CD14-positive monocyte (primary cell): ENCODE measurements at regions not wholly inside any gene's neighbourhood (a gene's known extent, or its start where the extent isn't known, plus 50 kb on each side); places are given as distances from the start of the nearest gene placed in this dataset.

Experiments used
- DNase-seq, 3 donors: peaks; one replicate each; pipeline ENCODE4 v3.0.0-alpha.2; 2011 to 2022
- H2AFZ ChIP-seq: 2 replicates; pipeline ENCODE4 v1.6.0; 2012; ENCODE audit warnings: mild to moderate bottlenecking, low read depth, low read length, inconsistent platforms; ENCODE audit not compliant: insufficient read depth, poor library complexity, severe bottlenecking
- H3K27ac ChIP-seq, 2 donors: 1 replicate in 1 of 2; 2 replicates in 1 of 2; pipeline ENCODE4 v1.5.1; 2012 to 2013; ENCODE audit warnings: low read length in 2 of 2, control low read depth in 1 of 2, inconsistent platforms in 1 of 2, low read depth in 1 of 2, mild to moderate bottlenecking in 1 of 2
- H3K27me3 ChIP-seq, 2 donors: one replicate each; pipeline versions ENCODE4 v1.6.0 to v1.6.1; 2011 to 2013; ENCODE audit warnings: low read length in 2 of 2; ENCODE audit not compliant: control insufficient read depth in 2 of 2, insufficient read depth in 2 of 2
- H3K36me3 ChIP-seq, 2 donors: replicated peaks in 1 of 2; 1 replicate in 1 of 2; 2 replicates in 1 of 2; pipeline versions ENCODE4 v1.5.1 to v1.6.1; 2012 to 2013; ENCODE audit warnings: low read length in 2 of 2, control low read depth in 1 of 2, inconsistent platforms in 1 of 2, mild to moderate bottlenecking in 1 of 2; ENCODE audit not compliant: insufficient read depth in 2 of 2, control insufficient read depth in 1 of 2
- H3K4me1 ChIP-seq, 2 donors: 1 replicate in 1 of 2; 2 replicates in 1 of 2; pipeline versions ENCODE4 v1.5.1 to v1.6.1; 2012 to 2013; ENCODE audit warnings: low read length in 2 of 2, control low read depth in 1 of 2, inconsistent platforms in 1 of 2, mild to moderate bottlenecking in 1 of 2, moderate library complexity in 1 of 2; ENCODE audit not compliant: insufficient read depth in 2 of 2, control insufficient read depth in 1 of 2
- H3K4me2 ChIP-seq: replicated peaks from 2 replicates; pipeline ENCODE3; 2012; ENCODE audit warnings: low read length, moderate library complexity, mild to moderate bottlenecking; ENCODE audit not compliant: poor library complexity, severe bottlenecking; ENCODE audit errors: extremely low read depth
- H3K4me3 ChIP-seq, 3 experiments: fragments of 200-600 bp in 1 of 3; sonication (generic) in 1 of 3; replicated peaks in 1 of 3; 1 replicate in 2 of 3; 2 replicates in 1 of 3; pipeline ENCODE4 v1.5.1; 2011 to 2013; ENCODE audit warnings: low read length in 3 of 3, mild to moderate bottlenecking in 3 of 3, control low read depth in 2 of 3, low read depth in 2 of 3, inconsistent platforms in 1 of 3, moderate library complexity in 1 of 3
- H3K79me2 ChIP-seq: 2 replicates; pipeline ENCODE4 v1.6.0; 2012; ENCODE audit warnings: mild to moderate bottlenecking, control low read depth, inconsistent platforms, low read length, moderate library complexity; ENCODE audit not compliant: insufficient read depth
- H3K9ac ChIP-seq: 2 replicates; pipeline ENCODE4 v1.6.0; 2017; ENCODE audit warnings: low read length, mild to moderate bottlenecking; ENCODE audit not compliant: insufficient read depth, poor library complexity, severe bottlenecking
- H3K9me3 ChIP-seq, 2 donors: replicated peaks in 1 of 2; 1 replicate in 1 of 2; 2 replicates in 1 of 2; pipeline versions ENCODE4 v1.5.1 to v1.6.1; 2012 to 2013; ENCODE audit warnings: low read length in 2 of 2, control low read depth in 1 of 2; ENCODE audit not compliant: control insufficient read depth in 1 of 2, insufficient read depth in 1 of 2
- H4K20me1 ChIP-seq: 2 replicates; pipeline ENCODE4 v1.6.0; 2012; ENCODE audit warnings: mild to moderate bottlenecking, low read length, control low read depth, moderate library complexity; ENCODE audit not compliant: insufficient read depth
- H3K27ac Mint-ChIP-seq, 7 donors: one replicate each; pipeline ENCODE4 v1.8.0; 2020; ENCODE audit warnings: mild to moderate bottlenecking in 7 of 7, mixed read lengths in 7 of 7, moderate library complexity in 6 of 7, inconsistent platforms in 2 of 7
- H3K27me3 Mint-ChIP-seq, 3 donors: one replicate each; pipeline ENCODE4 v1.8.0; 2021 to 2022; ENCODE audit warnings: low read depth in 3 of 3, mild to moderate bottlenecking in 3 of 3, mixed read lengths in 3 of 3, moderate library complexity in 3 of 3, inconsistent platforms in 1 of 3
- H3K36me3 Mint-ChIP-seq, 2 donors: one replicate each; pipeline ENCODE4 v1.8.0; 2020; ENCODE audit warnings: mixed read lengths in 2 of 2, inconsistent platforms in 1 of 2, mild to moderate bottlenecking in 1 of 2
- H3K4me1 Mint-ChIP-seq: one replicate; pipeline ENCODE4 v1.8.0; 2020; ENCODE audit warnings: mild to moderate bottlenecking, mixed read lengths
- H3K4me3 Mint-ChIP-seq, 2 donors: one replicate each; pipeline ENCODE4 v1.8.0; 2020; ENCODE audit warnings: mild to moderate bottlenecking in 2 of 2, mixed read lengths in 2 of 2, moderate library complexity in 1 of 2
- H3K9me3 Mint-ChIP-seq, 7 donors: one replicate each; pipeline ENCODE4 v1.8.0; 2020 to 2022; ENCODE audit warnings: mixed read lengths in 7 of 7, mild to moderate bottlenecking in 6 of 7, moderate library complexity in 6 of 7, inconsistent platforms in 2 of 7
- CTCF ChIP-seq: fragments of 200-600 bp; IDR thresholded peaks from one replicate; pipeline ENCODE4 v1.8.0; 2022; ENCODE audit warnings: antibody characterized with exemption, mild to moderate bottlenecking
- WGBS: methylation state at CpG from one replicate; pipeline ENCODE4 v1.1.5; 2013; ENCODE audit warnings: missing lambda C conversion rate; ENCODE audit not compliant: insufficient coverage; 5-methylcytosine and 5-hydroxymethylcytosine counted together
- intact Hi-C, 2 donors: fragments of 100-400 bp; cut with micrococcal nuclease; formaldehyde crosslinking; loops; one replicate each; pipeline versions ENCODE4 v1.15.0 to v1.15.1; 2023

GRCh38 chr16:63625126-63625525 lies 1496.7 kb downstream of the CDH11 start:
- no peak overlapping the region for H3K27ac Mint-ChIP-seq
- Histone ChIP-seq H3K9ac (no peak overlapping the region), H3K27ac (no peak overlapping the region), H3K79me2 (no peaks in the 10 kb centered on the region), H3K4me2 (no peak overlapping the region), H3K36me3 (no peaks in the 10 kb centered on the region), H3K4me3 (no peak overlapping the region), H3K4me1 (no peaks in the 10 kb centered on the region), H4K20me1 (no peaks in the 10 kb centered on the region), H2AFZ (no peak overlapping the region), H3K27me3 (no peaks in the 10 kb centered on the region), H3K9me3 (no peaks in the 10 kb centered on the region)
- no CpG with 5 or more reads among the region's 1 CpG for WGBS
- peaks cover 0 to 3% (median 1%) of the 10 kb centered on the region in 7 donors for H3K9me3 Mint-ChIP-seq
- no peak for DNase-seq
- no peak for TF ChIP-seq CTCF
- intact Hi-C loops = no loop called here
- H3K4me1 Mint-ChIP-seq = no peaks in the 10 kb centered on the region
- no peaks in the 10 kb centered on the region for H3K27me3 Mint-ChIP-seq
- H3K4me3 Mint-ChIP-seq = no peak overlapping the region
- no peaks in the 10 kb centered on the region for H3K36me3 Mint-ChIP-seq

DNA sequence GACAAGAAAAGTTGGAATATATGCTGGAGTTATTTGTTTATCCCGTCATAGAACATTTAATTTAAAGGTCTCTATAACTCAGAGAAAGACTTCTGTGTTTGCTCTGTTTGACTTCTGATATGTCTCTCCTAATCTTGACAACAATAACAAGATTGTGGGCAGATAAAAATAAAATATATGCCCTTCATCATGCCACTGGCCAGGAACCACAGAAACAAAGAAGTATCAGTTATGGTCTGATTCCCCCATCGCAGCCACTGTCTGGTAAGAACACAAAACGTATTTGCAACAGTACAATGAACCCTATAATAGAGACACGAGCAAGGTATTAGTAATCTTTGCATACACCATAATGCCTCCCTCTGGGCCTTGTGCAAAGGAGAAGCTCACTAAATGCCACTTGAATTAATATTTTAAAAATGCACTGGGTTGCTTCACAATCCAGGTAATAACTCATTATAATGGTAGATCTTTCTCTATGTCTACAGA lies 1498.3 kb downstream of the CDH11 start:
- Mint-ChIP-seq H3K27me3 (no peaks in the 10 kb centered on the region), H3K4me3 (no peak overlapping the region), H3K27ac (no peak overlapping the region), H3K36me3 (no peaks in the 10 kb centered on the region), H3K9me3 (peaks cover 0 to 4% (median 1%) of the 10 kb centered on the region in 7 donors), H3K4me1 (no peaks in the 10 kb centered on the region)
- Histone ChIP-seq H3K27ac (no peak overlapping the region), H3K36me3 (no peaks in the 10 kb centered on the region), H3K79me2 (no peaks in the 10 kb centered on the region), H3K4me3 (no peak overlapping the region), H3K4me2 (no peak overlapping the region), H3K9ac (no peak overlapping the region), H3K4me1 (no peaks in the 10 kb centered on the region), H2AFZ (no peak overlapping the region), H3K27me3 (no peaks in the 10 kb centered on the region), H4K20me1 (no peaks in the 10 kb centered on the region), H3K9me3 (no peaks in the 10 kb centered on the region)
- TF ChIP-seq CTCF = no peak
- intact Hi-C loops = no loop called here
- WGBS = 93% methylated on average over 2 of the region's 4 CpGs
- DNase-seq = no peak
